ENCODE measurements at regions not wholly inside any gene's neighbourhood (a gene's known extent, or its start where the extent isn't known, plus 50 kb on each side); places are given as distances from the start of the nearest gene placed in this dataset.

DNA sequence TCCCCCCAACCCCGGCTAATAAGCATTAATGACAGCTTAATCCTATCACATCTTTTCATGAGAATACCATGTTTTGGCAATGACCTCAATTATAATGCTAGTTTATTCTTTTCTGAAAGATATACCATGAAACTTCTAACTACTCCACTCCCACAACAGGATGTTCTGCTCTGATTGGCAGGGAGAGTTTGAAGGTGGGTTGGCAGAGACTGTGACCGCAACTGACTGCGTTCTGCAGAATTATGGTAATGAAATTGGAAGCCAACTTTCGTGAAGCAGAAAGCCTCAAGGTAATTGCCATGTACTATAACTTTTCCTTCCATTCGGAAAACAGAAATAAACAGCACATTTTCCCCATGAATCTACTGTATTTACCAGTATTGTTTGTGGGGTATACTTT is 288.2 kb upstream of the SEMA3D start:
- FAIRE-seq, result no peak

DNA sequence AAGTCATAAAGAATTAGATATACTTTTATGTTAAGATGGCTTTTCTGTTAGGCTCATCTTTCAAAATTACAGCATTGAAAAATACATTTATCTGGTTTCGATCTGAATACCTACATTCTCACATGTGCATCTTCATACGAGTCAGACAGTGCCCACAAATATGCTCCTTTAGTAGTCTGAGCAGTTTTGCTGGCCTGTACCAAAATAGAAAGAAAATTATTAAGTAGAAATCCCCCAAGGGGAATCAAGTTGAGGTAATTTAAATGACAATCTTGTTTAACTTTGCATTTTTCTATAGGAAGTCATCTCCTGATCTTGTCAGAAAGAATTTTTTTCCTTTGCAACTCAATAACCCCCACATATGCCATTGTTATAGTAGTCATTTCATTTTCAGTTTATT is 287.4 kb upstream of the SEMA3D start:
- FAIRE-seq, result no peak

GRCh38 chr7:85471740-85472139 is 284.9 kb upstream of the SEMA3D start:
- no peak for FAIRE-seq

GRCh38 chr7:85471307-85471706 is 284.5 kb upstream of the SEMA3D start:
- no peak for FAIRE-seq

DNA sequence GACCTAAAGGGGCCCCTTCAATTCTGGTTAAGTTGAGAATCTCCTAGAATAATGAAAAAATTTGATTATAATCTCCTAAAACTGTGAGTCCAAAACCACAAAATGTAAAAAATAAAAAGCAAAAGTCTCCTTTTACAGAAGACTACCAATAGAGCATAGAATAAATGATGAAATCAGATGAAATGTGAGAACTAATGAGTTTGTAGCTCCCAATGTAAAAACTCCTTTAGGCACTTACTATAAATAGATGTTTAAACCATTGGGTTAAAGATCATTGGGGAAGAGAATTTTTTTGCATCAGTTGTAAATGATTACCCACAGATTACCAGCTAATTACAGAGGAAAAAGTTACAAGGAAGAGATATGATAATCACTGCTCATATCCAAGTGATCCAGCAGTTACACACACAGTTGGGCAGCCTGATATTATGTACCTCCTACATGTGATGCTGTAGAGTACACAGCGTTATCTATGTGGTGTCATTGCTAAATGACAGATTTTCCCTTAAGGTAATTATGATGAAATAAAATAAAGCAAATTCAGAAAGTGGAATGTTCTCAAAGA is 282.7 kb upstream of the SEMA3D start:
- FAIRE-seq, result no peak

- no peak for FAIRE-seq
Measured at GRCh38 chr7:85464042-85464651, 277.3 kb upstream of the SEMA3D start.

GRCh38 chr7:85462671-85463070 is 275.8 kb upstream of the SEMA3D start:
- no peak for FAIRE-seq

DNA sequence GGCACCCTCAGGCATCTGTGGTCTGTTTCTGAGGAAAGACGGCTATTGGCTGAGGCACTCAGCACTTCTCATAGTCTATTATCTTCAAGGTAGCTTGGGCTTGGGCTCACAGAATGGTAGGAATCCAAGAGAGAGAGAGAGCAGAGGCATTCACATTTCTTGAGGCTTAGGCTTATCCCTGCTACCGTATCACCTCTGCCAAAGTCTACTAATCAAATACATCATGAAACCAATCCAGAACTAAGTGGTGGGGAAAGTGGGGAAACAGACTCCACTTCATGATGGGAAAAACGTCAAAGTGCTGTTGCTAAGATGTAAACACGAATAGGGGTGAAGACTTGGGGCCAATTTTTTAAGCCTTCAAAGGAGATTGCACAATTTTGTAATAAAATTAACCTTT is 271.1 kb upstream of the SEMA3D start:
- no peak for FAIRE-seq

GRCh38 chr7:85456254-85456653 is 269.4 kb upstream of the SEMA3D start:
- no peak for FAIRE-seq

DNA sequence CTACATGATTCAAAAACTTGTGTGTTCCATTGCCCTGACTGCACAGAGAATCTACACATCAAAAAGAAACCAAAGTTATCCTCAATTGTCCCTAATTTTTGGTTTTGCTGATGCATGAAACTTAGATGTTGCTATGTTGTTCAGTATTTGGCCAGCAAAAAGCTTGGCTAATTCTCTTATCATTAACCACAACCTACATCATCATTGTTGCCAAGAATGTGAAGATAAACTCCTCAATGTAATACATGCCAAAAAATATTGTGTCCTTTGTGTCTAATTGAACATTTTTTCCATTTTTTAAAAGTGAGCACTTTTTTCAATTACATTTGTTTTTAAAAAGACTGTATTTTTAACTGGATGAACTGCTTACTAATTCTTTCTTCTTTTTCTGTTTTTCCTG is 268.0 kb upstream of the SEMA3D start:
- no peak for FAIRE-seq

- FAIRE-seq, result no peak
Measured at GRCh38 chr7:85452674-85453073, 265.8 kb upstream of the SEMA3D start.

- no peak for FAIRE-seq
Measured at GRCh38 chr7:85449478-85449877, 262.6 kb upstream of the SEMA3D start.

DNA sequence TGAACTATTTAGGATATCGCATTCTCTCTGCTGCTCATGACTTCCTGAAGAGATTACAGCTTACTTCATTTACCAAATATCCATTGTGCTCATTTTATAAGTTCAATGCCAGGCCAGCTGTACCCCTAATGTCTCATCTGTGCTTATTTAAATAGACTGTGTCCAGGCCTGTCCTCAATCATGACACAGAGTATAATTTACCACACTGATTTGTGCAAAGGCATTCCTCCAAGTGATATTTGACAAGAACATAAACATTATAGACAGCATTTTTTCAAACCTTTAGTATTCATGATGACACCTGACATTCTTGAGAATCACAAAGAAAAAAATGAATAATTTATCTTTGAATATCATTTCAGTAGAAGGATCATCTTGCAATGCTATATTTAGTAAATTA is 260.1 kb upstream of the SEMA3D start:
- no peak for FAIRE-seq

DNA sequence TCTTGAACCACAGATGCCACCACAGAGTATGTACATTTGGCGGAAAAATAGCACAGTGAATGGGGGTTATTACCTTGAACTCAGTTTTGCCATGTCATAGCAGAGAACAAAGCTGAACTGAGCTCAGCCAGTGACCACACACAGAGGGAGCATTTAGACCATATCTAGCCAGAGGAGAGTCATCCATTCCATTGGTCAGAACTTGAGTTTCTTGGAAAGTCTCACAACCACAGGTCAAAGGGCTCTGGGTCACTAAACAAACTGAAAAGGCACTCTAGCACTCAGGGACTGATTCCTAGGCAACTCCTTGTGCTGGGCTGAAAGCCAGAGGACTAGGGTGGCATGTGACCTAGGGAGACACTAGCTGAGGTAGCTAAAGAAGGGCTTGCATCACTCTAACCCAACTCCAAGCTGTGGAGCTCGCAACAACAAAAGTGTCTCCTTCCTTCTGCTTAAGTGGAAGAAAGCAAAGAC is 239.7 kb upstream of the SEMA3D start:
- FAIRE-seq, result no peak

- no peak for FAIRE-seq
Measured at GRCh38 chr7:85424298-85424697, 237.4 kb upstream of the SEMA3D start.

DNA sequence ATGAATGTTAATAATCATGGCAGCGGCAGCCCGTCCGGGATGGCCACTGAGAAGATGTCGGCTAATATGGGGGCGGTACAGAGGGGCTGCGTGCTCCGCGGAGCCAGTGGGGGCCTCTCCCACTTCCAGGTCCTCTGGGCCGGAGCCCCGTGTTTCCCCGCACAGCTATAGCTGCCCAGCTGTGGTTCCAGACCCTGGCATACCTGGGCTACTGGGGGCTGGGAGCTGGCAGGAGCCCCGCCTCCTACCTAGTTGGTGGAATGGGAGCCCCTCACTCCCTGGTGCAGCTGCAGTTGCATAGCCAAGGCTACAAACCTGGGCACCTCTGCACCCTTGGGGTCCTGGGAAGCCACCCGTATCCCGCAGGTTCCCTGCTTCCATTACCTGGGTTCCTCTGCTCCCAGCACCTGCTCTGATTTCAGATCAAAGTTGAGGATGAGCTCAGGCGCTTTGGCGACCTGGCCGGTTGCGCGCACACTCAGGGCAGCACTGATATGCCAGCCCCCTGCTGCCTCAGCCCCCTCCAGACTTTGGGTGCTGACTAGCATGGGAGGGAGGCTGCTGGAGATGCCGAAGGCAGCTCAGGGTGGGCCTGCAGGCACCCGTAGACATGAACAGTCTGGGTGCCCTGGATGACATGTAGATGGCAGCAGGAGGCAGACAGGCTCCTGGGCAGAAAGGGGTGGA is 236.5 kb upstream of the SEMA3D start:
- FAIRE-seq, result no peak

DNA sequence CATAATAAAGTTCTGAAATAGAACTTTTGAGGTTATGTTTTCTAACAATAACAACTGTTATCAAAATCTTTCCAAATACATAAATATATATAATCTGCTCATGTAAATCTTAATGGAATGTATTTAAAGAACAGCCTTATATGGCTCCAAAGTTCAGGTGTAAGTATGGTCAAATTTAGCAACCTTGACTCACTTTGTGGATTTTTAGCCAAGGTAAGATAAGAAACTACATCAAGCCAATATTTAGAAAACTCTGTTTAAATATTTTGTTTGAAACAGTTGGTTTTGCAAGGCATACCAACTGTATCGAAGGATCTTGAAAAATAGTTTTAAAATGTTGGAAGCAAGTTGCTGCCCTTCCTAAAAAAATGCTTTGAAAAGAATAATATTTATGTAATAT is 228.9 kb upstream of the SEMA3D start:
- no peak for FAIRE-seq

GRCh38 chr7:85413718-85414117 is 226.9 kb upstream of the SEMA3D start:
- FAIRE-seq, result no peak

- no peak for FAIRE-seq
Measured at GRCh38 chr7:85412912-85413311, 226.1 kb upstream of the SEMA3D start.

- FAIRE-seq, result no peak
Measured at GRCh38 chr7:85407391-85407790, 220.5 kb upstream of the SEMA3D start.

DNA sequence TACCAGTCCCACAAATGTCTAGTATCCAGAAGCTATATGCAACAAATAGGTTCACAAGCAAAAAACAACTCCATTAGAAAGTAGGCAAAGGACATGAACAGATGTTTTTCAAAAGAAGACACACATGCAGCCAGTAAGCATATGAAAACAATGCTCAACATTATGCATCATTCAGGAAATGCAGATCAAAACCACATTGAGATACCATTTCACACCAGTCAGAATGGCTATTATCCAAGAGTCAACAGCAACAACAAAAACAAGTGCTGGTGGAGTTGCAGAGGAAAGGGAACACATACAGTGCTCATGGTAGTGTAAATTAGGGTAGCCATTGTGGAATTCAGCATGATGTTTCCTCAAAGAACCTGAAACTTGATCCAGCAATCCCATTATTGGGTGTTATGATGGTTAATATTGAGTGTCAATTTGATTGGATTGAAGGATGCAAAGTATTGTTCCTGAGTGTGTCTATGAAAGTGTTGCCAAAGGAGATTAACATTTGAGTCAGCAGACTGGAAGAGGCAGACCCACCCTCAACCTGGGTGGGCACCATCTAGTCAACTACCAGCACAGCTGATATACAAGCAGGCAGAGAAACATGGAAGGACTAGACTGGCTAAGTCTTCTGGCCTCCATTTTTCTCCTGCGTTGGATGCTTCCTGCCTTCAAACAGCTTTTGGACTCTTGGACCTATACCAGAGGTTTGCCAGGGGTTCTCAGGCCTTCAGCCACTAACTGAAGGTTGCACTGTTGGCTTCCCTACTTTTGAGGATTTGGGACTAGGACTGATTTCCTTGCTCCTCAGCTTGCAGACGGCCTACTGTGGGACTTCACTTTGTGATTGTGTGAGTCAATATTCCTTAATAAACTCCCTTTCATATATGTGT is 218.4 kb upstream of the SEMA3D start:
- no peak for FAIRE-seq

DNA sequence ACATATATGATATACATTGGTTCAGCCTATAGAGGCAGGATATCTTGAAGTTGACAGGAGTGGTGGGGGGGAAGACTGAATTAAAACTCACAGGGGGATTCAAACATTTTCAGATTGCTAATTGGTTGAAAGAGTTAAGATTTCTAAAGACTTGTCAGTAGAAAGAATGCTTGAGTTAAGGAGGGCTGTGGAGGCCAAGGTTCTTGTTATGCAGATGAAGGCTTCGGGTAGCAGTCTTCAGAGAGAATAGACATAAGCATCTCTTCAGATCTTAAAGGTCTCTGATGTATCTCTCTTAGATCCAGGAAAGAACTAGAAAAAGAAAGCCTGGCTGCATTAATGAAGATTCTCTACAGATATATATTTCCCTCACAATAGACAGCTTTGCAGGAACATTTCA is 209.8 kb upstream of the SEMA3D start:
- FAIRE-seq, result no peak

GRCh38 chr7:85392789-85393188 is 205.9 kb upstream of the SEMA3D start:
- no peak for FAIRE-seq

GRCh38 chr7:85392326-85392725 is 205.5 kb upstream of the SEMA3D start:
- FAIRE-seq, result no peak
